ENCODE measurements at regions not wholly inside any gene's neighbourhood (a gene's known extent, or its start where the extent isn't known, plus 50 kb on each side); places are given as distances from the start of the nearest gene placed in this dataset.

GRCh38 chrX:9148615-9149399, 114.9 kb upstream of the FAM9B start:
- DNase-seq: no peak

GRCh38 chrX:9149501-9150245, 115.7 kb upstream of the FAM9B start:
- no peak for DNase-seq

- DNase-seq: no peak
Observed at GRCh38 chrX:9151772-9152307, 117.9 kb upstream of the FAM9B start.

GRCh38 chrX:9153300-9153699, 119.4 kb upstream of the FAM9B start:
- DNase-seq: no peak

GRCh38 chrX:9158611-9159010, 124.7 kb upstream of the FAM9B start:
- no peak for DNase-seq

GRCh38 chrX:9160698-9161329, 126.9 kb upstream of the FAM9B start:
- DNase-seq: no peak

GRCh38 chrX:9162698-9163097, 128.8 kb upstream of the FAM9B start:
- DNase-seq: no peak

- DNase-seq: no peak
Observed at GRCh38 chrX:9163214-9163709, 129.3 kb upstream of the FAM9B start.

- no peak for DNase-seq
Observed at GRCh38 chrX:9164086-9164485, 130.2 kb upstream of the FAM9B start.

- DNase-seq: no peak
Observed at GRCh38 chrX:9164533-9165426, 130.9 kb upstream of the FAM9B start.

- no peak for DNase-seq
Observed at GRCh38 chrX:9166584-9166944, 132.6 kb upstream of the FAM9B start.

- no peak for DNase-seq
Observed at GRCh38 chrX:9171841-9172463, 138.0 kb upstream of the FAM9B start.

- DNase-seq: no peak
Observed at GRCh38 chrX:9172464-9172850, 138.5 kb upstream of the FAM9B start.

GRCh38 chrX:9180623-9181022, 146.7 kb upstream of the FAM9B start:
- DNase-seq: no peak

GRCh38 chrX:9182041-9182440, 148.1 kb upstream of the FAM9B start:
- DNase-seq: no peak

GRCh38 chrX:9183481-9183880, 149.6 kb upstream of the FAM9B start:
- no peak for DNase-seq

GRCh38 chrX:9184211-9184610, 150.3 kb upstream of the FAM9B start:
- no peak for DNase-seq

- no peak for DNase-seq
Observed at GRCh38 chrX:9188117-9188516, 154.2 kb upstream of the FAM9B start.

GRCh38 chrX:9189286-9189685, 155.4 kb upstream of the FAM9B start:
- DNase-seq: no peak

GRCh38 chrX:9191392-9191791, 157.5 kb upstream of the FAM9B start:
- DNase-seq: no peak

GRCh38 chrX:9195199-9195880, 161.4 kb upstream of the FAM9B start:
- DNase-seq: no peak

All from effector CD4-positive, alpha-beta T cell (primary cell).